ENCODE measurements at regions not wholly inside any gene's neighbourhood (a gene's known extent, or its start where the extent isn't known, plus 50 kb on each side); places are given as distances from the start of the nearest gene placed in this dataset.

DNA sequence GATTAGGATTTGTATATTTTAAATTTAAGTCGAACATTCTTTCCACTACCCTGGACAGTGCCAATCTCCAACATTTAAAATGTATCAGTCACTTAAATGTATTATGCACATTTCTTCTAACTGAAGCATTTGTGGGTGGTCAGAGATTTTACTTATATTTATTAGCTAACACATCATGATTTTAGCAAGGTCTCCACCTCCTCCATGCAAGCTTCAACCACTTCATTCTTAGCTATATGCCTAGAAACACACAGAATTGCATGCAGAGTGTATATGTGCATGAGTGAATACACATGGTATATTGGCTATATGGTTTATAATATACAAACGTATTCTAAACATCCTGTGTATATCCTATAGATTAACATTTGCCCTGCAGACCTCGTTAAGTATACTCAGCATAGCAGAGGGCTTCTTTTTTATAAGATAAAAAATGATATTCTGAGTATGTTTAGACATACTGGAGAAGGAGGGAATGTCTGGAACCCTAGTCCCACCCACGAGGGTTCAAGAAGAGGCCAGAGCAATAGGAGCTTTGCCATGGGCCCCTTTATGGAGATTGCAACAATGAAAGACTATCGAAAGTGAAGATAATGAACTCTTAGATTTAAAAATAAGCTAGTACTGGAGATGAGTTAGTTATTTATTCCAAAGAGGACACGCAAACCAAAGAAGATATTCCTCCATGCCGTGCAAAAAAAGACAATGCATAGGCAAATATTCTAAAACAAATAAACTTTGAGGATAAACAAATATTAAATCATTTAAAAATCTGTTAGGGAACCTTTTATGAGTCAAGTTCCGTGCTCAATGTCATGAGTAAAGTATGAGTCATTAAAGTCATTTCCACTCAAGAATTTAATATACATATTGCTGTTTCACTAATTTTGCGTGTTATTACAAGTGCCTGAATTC is 480.4 kb downstream of the SIPA1L2 start:
- TF ChIP-seq, protein P1, sequence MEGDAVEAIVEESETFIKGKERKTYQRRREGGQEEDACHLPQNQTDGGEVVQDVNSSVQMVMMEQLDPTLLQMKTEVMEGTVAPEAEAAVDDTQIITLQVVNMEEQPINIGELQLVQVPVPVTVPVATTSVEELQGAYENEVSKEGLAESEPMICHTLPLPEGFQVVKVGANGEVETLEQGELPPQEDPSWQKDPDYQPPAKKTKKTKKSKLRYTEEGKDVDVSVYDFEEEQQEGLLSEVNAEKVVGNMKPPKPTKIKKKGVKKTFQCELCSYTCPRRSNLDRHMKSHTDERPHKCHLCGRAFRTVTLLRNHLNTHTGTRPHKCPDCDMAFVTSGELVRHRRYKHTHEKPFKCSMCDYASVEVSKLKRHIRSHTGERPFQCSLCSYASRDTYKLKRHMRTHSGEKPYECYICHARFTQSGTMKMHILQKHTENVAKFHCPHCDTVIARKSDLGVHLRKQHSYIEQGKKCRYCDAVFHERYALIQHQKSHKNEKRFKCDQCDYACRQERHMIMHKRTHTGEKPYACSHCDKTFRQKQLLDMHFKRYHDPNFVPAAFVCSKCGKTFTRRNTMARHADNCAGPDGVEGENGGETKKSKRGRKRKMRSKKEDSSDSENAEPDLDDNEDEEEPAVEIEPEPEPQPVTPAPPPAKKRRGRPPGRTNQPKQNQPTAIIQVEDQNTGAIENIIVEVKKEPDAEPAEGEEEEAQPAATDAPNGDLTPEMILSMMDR (IDR thresholded peaks at IDR 0.05), result no peak
- no peak for TF ChIP-seq POLR2A (IDR thresholded peaks at IDR 0.05)
